HEK293 (cell line): ENCODE measurements at regions not wholly inside any gene's neighbourhood (a gene's known extent, or its start where the extent isn't known, plus 50 kb on each side); places are given as distances from the start of the nearest gene placed in this dataset.

Experiments
- CTCF ChIA-PET: fragments of 350-600 bp; formaldehyde crosslinking; extraction: SDS; loops from one replicate; lab custom pipeline; 2021; ENCODE audit warnings: antibody characterized with exemption; lab: Yijun Ruan, JAX
- POLR2A ChIA-PET: fragments of 300-600 bp; formaldehyde crosslinking; extraction: SDS; loops from one replicate; lab custom pipeline; 2020; ENCODE audit warnings: antibody characterized with exemption, inconsistent platforms; lab: Yijun Ruan, JAX
- H3K27ac ChIP-seq: fragments of 200-500 bp; sonication (Bioruptor generic); 2 replicates; pipeline ENCODE4 v1.5.1; 2014; ENCODE audit warnings: low read depth, low read length, control low read depth, inconsistent platforms; ENCODE audit errors: extremely low read depth
- H3K36me3 ChIP-seq, 2 experiments: fragments of 200-500 bp in 1 of 2; sonication (Bioruptor generic) in 1 of 2; 1 replicate in 1 of 2; 2 replicates in 1 of 2; pipeline ENCODE4 v1.5.1; 2014 to 2017; ENCODE audit warnings: inconsistent platforms in 2 of 2, low read length in 2 of 2; ENCODE audit not compliant: control insufficient read depth in 2 of 2, insufficient read depth in 1 of 2
- H3K4me1 ChIP-seq: fragments of 200-500 bp; sonication (Bioruptor generic); 2 replicates; pipeline ENCODE4 v1.5.1; 2014; ENCODE audit warnings: mild to moderate bottlenecking, low read length, inconsistent platforms; ENCODE audit not compliant: control insufficient read depth, insufficient read depth
- H3K4me3 ChIP-seq: 2 replicates; pipeline ENCODE4 v1.5.1; 2011; ENCODE audit warnings: low read depth, mild to moderate bottlenecking, control low read depth, low read length, moderate library complexity
- H3K9me3 ChIP-seq: fragments of 200-500 bp; sonication (Bioruptor generic); 2 replicates; pipeline ENCODE4 v1.5.1; 2014; ENCODE audit warnings: low read depth, low read length, inconsistent platforms; ENCODE audit not compliant: control insufficient read depth, insufficient read depth
- GLIS1 ChIP-seq: fragments of 450-650 bp; formaldehyde crosslinking; IDR thresholded peaks from 2 replicates; pipeline ENCODE4 v1.5.1; 2016; ENCODE audit warnings: missing biosample characterization, missing genetic modification characterization
- HOXA7 ChIP-seq: sonication (generic); formaldehyde crosslinking; IDR thresholded peaks from 2 replicates; pipeline ENCODE4 v1.8.1; 2022; ENCODE audit warnings: missing genetic modification reagents, borderline replicate concordance
- IKZF3 ChIP-seq: fragments of 450-650 bp; IDR thresholded peaks from 2 replicates; pipeline ENCODE4 v1.5.0; 2018; ENCODE audit warnings: missing biosample characterization, mild to moderate bottlenecking, missing genetic modification characterization, moderate library complexity
- MZF1 ChIP-seq: fragments of 450-650 bp; formaldehyde crosslinking; IDR thresholded peaks from 2 replicates; pipeline ENCODE4 v1.5.1; 2017; ENCODE audit warnings: missing biosample characterization, missing genetic modification characterization, borderline replicate concordance
- SCRT1 ChIP-seq: fragments of 450-650 bp; formaldehyde crosslinking; IDR thresholded peaks from 2 replicates; pipeline ENCODE4 v1.5.1; 2016; ENCODE audit warnings: missing biosample characterization, missing genetic modification characterization, borderline replicate concordance
- ZEB2 ChIP-seq: fragments of 450-650 bp; formaldehyde crosslinking; IDR thresholded peaks from 2 replicates; pipeline ENCODE4 v1.5.1; 2016; ENCODE audit warnings: missing biosample characterization, missing genetic modification characterization
- ZNF155 ChIP-seq: fragments of 450-650 bp; formaldehyde crosslinking; IDR thresholded peaks from 2 replicates; pipeline ENCODE4 v1.5.1; 2016; ENCODE audit warnings: missing biosample characterization, missing genetic modification characterization
- ZNF24 ChIP-seq: fragments of 450-650 bp; formaldehyde crosslinking; IDR thresholded peaks from 2 replicates; pipeline ENCODE4 v1.5.1; 2016; ENCODE audit warnings: missing biosample characterization, missing genetic modification characterization
- ZNF398 ChIP-seq: fragments of 450-650 bp; formaldehyde crosslinking; IDR thresholded peaks from 2 replicates; pipeline ENCODE4 v1.5.1; 2017; ENCODE audit warnings: missing biosample characterization, missing genetic modification characterization
- ZNF521 ChIP-seq: fragments of 450-650 bp; formaldehyde crosslinking; IDR thresholded peaks from 2 replicates; pipeline ENCODE4 v1.5.1; 2017; ENCODE audit warnings: missing biosample characterization, mild to moderate bottlenecking, missing genetic modification characterization
- ZNF624 ChIP-seq: fragments of 450-650 bp; formaldehyde crosslinking; IDR thresholded peaks from 2 replicates; pipeline ENCODE4 v1.5.1; 2017; ENCODE audit warnings: missing biosample characterization, missing genetic modification characterization
- ZNF626 ChIP-seq: fragments of 450-650 bp; sonication (Bioruptor Pico); formaldehyde crosslinking; IDR thresholded peaks from 2 replicates; pipeline ENCODE4 v1.5.1; 2018; ENCODE audit warnings: missing biosample characterization, missing genetic modification characterization, inconsistent platforms
- ZNF692 ChIP-seq: fragments of 450-650 bp; formaldehyde crosslinking; IDR thresholded peaks from 2 replicates; pipeline ENCODE4 v1.5.1; 2016; ENCODE audit warnings: missing biosample characterization, missing genetic modification characterization
- ZNF777 ChIP-seq: fragments of 450-650 bp; formaldehyde crosslinking; IDR thresholded peaks from 2 replicates; pipeline ENCODE4 v1.5.1; 2017; ENCODE audit warnings: missing biosample characterization, missing genetic modification characterization, borderline replicate concordance
- ZNF837 ChIP-seq: fragments of 450-650 bp; formaldehyde crosslinking; IDR thresholded peaks from 2 replicates; pipeline ENCODE4 v1.5.1; 2016; ENCODE audit warnings: missing biosample characterization, missing genetic modification characterization
- TF ChIP-seq, protein P1 (sequence below): fragments of 450-650 bp; IDR thresholded peaks from 2 replicates; pipeline ENCODE4 v1.5.1; 2018; ENCODE audit warnings: missing biosample characterization, mild to moderate bottlenecking, missing genetic modification characterization
- TF ChIP-seq, protein P2 (sequence below): fragments of 450-650 bp; formaldehyde crosslinking; IDR thresholded peaks from 2 replicates; pipeline ENCODE4 v1.5.1; 2016; ENCODE audit warnings: missing biosample characterization, missing genetic modification characterization
- TF ChIP-seq, protein P3 (sequence below): fragments of 450-650 bp; formaldehyde crosslinking; IDR thresholded peaks from 2 replicates; pipeline ENCODE4 v1.5.1; 2016; ENCODE audit warnings: missing biosample characterization, missing genetic modification characterization
- TF ChIP-seq, protein P4 (sequence below): fragments of 450-650 bp; formaldehyde crosslinking; IDR thresholded peaks from 2 replicates; pipeline ENCODE4 v1.5.1; 2016; ENCODE audit warnings: missing biosample characterization, missing genetic modification characterization
- TF ChIP-seq, protein P5 (sequence below): fragments of 450-650 bp; formaldehyde crosslinking; IDR thresholded peaks from 2 replicates; pipeline ENCODE4 v1.5.1; 2016; ENCODE audit warnings: missing biosample characterization, missing genetic modification characterization

DNA sequence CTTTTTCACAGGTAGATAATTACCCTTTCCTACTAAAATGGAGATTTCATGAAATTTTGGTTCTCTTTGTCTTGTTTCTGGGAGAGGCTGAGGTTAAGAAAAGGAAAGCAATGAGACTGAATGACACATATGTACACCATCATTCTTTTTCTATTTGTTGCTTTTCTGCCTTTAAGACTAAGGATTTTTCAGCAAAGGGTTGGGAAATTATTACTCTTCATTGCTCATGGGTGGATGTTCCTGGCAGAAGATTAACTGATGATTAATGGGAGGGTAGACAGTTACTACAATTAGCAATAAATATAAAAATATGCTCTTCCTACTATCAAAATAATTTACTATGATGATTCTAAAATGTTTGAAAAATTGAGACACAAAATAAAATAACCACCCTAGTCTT, 316.5 kb upstream of the USP24 start (continued):
- TF ChIP-seq, protein P1, sequence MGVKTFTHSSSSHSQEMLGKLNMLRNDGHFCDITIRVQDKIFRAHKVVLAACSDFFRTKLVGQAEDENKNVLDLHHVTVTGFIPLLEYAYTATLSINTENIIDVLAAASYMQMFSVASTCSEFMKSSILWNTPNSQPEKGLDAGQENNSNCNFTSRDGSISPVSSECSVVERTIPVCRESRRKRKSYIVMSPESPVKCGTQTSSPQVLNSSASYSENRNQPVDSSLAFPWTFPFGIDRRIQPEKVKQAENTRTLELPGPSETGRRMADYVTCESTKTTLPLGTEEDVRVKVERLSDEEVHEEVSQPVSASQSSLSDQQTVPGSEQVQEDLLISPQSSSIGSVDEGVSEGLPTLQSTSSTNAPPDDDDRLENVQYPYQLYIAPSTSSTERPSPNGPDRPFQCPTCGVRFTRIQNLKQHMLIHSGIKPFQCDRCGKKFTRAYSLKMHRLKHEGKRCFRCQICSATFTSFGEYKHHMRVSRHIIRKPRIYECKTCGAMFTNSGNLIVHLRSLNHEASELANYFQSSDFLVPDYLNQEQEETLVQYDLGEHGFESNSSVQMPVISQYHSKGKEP (tag by site-specific recombination), result no peak

DNA sequence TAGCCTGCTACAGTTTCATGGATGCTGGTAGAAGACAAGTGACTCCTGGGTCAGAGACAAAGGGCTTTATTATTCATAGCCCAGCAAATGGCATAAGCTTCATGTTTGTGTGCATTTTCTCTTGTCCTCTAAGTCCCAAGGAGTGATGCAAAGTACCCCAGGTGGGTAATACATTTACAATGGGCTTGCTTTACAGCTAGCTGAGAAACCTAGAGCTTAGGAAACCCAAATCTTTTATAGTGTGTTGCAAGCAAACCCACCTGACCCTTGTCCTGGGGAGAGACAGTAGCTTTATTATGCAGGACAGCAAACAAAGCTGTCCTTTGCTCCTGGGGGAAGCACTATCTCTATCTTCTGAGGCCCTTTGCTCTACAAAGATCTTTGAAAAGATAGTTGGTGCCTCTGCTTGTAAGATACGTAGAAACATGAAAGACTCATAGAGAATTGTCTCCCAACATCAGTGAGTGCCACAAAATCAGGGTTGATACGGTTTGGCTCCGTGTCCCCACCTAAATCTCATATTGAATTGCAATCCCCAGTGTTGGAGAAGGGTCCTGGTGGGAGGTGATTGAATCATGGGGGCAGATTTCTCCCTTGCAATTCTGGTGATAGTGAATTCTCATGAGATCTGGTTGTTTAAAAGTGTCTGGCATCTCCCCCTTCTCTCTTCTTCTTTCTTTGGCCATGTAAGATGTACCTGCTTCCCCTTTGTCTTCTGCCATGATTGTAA, 315.8 kb upstream of the USP24 start:
- H3K4me1 ChIP-seq, result no peaks in the 10 kb centered on the region; the same call in 1 of the 2 replicates
- ChIA-PET POLR2A (no interaction called here), CTCF (no interaction called here)
- H3K4me3 ChIP-seq, result no peak overlapping the region
- H3K27ac ChIP-seq, result no peak overlapping the region
- H3K36me3 ChIP-seq, result no peaks in the 10 kb centered on the region
- H3K9me3 ChIP-seq, result no peaks in the 10 kb centered on the region
- TF ChIP-seq ZNF837 (tag by site-specific recombination), result no peak
- no peak for TF ChIP-seq GLIS1 (tag by site-specific recombination)
- TF ChIP-seq, protein P2, sequence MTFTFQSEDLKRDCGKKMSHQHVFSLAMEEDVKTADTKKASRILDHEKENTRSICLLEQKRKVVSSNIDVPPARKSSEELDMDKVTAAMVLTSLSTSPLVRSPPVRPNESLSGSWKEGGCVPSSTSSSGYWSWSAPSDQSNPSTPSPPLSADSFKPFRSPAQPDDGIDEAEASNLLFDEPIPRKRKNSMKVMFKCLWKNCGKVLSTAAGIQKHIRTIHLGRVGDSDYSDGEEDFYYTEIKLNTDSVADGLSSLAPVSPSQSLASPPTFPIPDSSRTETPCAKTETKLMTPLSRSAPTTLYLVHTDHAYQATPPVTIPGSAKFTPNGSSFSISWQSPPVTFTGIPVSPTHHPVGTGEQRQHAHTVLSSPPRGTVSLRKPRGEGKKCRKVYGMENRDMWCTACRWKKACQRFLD (tag by site-specific recombination), result no peak
- no peak for TF ChIP-seq ZNF24 (tag by site-specific recombination)
- TF ChIP-seq ZNF398 (tag by site-specific recombination), result no peak
- no peak for TF ChIP-seq SCRT1 (tag by site-specific recombination)
- no peak for TF ChIP-seq IKZF3
- TF ChIP-seq, protein P3, sequence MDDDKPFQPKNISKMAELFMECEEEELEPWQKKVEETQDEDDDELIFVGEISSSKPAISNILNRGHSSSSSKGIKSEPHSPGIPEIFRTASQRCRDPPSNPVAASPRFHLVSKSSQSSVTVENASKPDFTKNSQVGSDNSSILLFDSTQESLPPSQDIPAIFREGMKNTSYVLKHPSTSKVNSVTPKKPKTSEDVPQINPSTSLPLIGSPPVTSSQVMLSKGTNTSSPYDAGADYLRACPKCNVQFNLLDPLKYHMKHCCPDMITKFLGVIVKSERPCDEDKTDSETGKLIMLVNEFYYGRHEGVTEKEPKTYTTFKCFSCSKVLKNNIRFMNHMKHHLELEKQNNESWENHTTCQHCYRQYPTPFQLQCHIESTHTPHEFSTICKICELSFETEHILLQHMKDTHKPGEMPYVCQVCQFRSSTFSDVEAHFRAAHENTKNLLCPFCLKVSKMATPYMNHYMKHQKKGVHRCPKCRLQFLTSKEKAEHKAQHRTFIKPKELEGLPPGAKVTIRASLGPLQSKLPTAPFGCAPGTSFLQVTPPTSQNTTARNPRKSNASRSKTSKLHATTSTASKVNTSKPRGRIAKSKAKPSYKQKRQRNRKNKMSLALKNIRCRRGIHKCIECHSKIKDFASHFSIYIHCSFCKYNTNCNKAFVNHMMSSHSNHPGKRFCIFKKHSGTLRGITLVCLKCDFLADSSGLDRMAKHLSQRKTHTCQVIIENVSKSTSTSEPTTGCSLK, result no peak
- no peak for TF ChIP-seq ZNF521 (tag by site-specific recombination)
- TF ChIP-seq, protein P4, sequence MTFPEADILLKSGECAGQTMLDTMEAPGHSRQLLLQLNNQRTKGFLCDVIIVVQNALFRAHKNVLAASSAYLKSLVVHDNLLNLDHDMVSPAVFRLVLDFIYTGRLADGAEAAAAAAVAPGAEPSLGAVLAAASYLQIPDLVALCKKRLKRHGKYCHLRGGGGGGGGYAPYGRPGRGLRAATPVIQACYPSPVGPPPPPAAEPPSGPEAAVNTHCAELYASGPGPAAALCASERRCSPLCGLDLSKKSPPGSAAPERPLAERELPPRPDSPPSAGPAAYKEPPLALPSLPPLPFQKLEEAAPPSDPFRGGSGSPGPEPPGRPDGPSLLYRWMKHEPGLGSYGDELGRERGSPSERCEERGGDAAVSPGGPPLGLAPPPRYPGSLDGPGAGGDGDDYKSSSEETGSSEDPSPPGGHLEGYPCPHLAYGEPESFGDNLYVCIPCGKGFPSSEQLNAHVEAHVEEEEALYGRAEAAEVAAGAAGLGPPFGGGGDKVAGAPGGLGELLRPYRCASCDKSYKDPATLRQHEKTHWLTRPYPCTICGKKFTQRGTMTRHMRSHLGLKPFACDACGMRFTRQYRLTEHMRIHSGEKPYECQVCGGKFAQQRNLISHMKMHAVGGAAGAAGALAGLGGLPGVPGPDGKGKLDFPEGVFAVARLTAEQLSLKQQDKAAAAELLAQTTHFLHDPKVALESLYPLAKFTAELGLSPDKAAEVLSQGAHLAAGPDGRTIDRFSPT (tag by site-specific recombination), result no peak
- no peak for TF ChIP-seq HOXA7
- TF ChIP-seq MZF1 (tag by site-specific recombination), result no peak
- no peak for TF ChIP-seq ZNF624 (tag by site-specific recombination)
- TF ChIP-seq, protein P5, sequence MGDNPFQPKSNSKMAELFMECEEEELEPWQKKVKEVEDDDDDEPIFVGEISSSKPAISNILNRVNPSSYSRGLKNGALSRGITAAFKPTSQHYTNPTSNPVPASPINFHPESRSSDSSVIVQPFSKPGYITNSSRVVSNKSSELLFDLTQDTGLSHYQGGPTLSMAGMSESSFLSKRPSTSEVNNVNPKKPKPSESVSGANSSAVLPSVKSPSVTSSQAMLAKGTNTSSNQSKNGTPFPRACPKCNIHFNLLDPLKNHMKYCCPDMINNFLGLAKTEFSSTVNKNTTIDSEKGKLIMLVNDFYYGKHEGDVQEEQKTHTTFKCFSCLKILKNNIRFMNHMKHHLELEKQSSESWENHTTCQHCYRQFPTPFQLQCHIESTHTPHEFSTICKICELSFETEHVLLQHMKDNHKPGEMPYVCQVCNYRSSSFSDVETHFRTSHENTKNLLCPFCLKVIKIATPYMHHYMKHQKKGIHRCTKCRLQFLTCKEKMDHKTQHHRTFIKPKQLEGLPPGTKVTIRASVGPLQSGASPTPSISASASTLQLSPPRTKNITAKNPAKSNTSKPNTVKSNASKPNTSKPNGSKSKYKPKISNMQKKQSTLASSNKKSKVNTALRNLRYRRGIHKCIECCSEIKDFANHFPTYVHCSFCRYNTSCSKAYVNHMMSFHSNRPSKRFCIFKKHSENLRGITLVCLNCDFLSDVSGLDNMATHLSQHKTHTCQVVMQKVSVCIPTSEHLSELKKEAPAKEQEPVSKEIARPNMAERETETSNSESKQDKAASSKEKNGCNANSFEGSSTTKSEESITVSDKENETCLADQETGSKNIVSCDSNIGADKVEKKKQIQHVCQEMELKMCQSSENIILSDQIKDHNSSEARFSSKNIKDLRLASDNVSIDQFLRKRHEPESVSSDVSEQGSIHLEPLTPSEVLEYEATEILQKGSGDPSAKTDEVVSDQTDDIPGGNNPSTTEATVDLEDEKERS, result no peak
- TF ChIP-seq ZEB2, result no peak
- no peak for TF ChIP-seq ZNF692
- no peak for TF ChIP-seq ZNF626 (tag by site-specific recombination)
- no peak for TF ChIP-seq ZNF155
- no peak for TF ChIP-seq ZNF777
